Breast epithelium (tissue), 4 donors: ENCODE measurements at regions not wholly inside any gene's neighbourhood (a gene's known extent, or its start where the extent isn't known, plus 50 kb on each side); places are given as distances from the start of the nearest gene placed in this dataset.

Experiments
- DNase-seq, 2 donors: peaks; one replicate each; pipeline ENCODE4 v3.0.0-alpha.2; 2019; ENCODE audit warnings: low spot score in 2 of 2
- H3K27ac ChIP-seq, 2 donors: fragments of 200-600 bp; sonication (generic) in 1 of 2; one replicate each; pipeline ENCODE4 v1.5.1; 2016 to 2019; ENCODE audit warnings: mild to moderate bottlenecking in 1 of 2
- H3K27me3 ChIP-seq, 2 donors: fragments of 200-600 bp; sonication (generic) in 1 of 2; one replicate each; pipeline versions ENCODE4 v1.5.1 to v1.6.0; 2017 to 2019; ENCODE audit warnings: control low read depth in 1 of 2, mild to moderate bottlenecking in 1 of 2
- H3K36me3 ChIP-seq: fragments of 200-600 bp; one replicate; pipeline ENCODE4 v1.5.1; 2019
- H3K4me1 ChIP-seq, 2 donors: fragments of 200-600 bp; sonication (generic); one replicate each; pipeline ENCODE4 v1.5.1; 2016 to 2019; ENCODE audit warnings: control low read depth in 1 of 2
- H3K4me3 ChIP-seq, 3 donors: fragments of 200-600 bp; sonication (generic); 1 replicate in 2 of 3; 2 replicates in 1 of 3; pipeline ENCODE4 v1.5.1; 2016 to 2019; ENCODE audit warnings: mild to moderate bottlenecking in 3 of 3, moderate library complexity in 2 of 3
- H3K9me3 ChIP-seq, 2 donors: fragments of 200-600 bp; sonication (generic) in 1 of 2; one replicate each; pipeline ENCODE4 v1.5.1; 2016 to 2019; ENCODE audit warnings: control low read depth in 1 of 2
- POLR2A ChIP-seq: fragments of 450-650 bp; IDR thresholded peaks from one replicate; pipeline ENCODE4 v1.6.1; 2016; ENCODE audit warnings: antibody characterized with exemption, mild to moderate bottlenecking, moderate library complexity
- POLR2AphosphoS5 ChIP-seq, 3 donors: sonication (generic); formaldehyde crosslinking; IDR thresholded peaks; one replicate each; pipeline ENCODE4 v1.6.1; 2017; ENCODE audit warnings: antibody characterized with exemption in 3 of 3
- intact Hi-C: fragments of 100-400 bp; cut with DNase I; formaldehyde crosslinking; loops from one replicate; pipeline ENCODE4 v1.15.1; 2023; ENCODE audit warnings: low total_unique reads
- TF ChIP-seq, protein P1 (sequence below), 3 donors: fragments of 450-650 bp; IDR thresholded peaks; one replicate each; pipeline ENCODE4 v1.5.1; 2016 to 2017; ENCODE audit warnings: antibody characterized with exemption in 3 of 3, mild to moderate bottlenecking in 3 of 3, moderate library complexity in 3 of 3

DNA sequence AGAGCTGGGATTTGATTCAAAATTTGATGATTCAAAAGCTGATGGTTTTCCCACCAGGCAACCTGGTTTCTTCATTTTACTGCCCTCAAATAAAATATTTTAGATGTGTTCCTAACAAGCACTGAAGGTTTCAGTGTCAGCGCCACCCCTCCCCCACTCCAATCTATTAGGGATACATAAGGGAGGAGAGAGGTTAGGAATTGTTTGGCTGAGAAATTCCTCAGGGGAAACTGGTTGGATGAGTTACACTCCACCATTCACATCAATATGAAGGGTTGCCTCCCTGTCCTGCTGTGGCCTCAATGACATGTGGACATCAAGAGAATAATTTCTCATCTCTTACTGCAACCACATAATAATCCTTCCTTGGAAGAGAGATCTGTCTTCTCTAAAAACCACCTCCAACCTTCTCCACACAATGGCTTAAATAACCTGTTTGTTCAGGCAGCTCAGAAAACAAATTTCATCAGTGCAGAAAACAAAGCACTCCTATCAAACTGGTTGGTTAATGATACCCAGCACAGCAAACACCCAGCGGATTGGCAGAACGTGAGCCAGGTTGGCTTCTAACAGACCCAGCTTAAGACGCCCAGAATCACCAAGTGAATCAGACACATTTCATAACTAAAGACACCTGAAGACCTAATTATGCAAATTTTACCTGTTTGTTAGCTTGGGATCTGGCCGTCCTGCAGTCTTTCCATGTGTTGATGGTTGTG lies 136.0 kb upstream of the SGK1 start:
- Histone ChIP-seq H3K4me1 (no peaks in the 10 kb centered on the region), H3K36me3 (no peaks in the 10 kb centered on the region), H3K4me3 (no peak overlapping the region), H3K27me3 (no peaks in the 10 kb centered on the region), H3K27ac (no peak overlapping the region), H3K9me3 (no peaks in the 10 kb centered on the region)
- no peak for DNase-seq
- TF ChIP-seq POLR2A (no peak), POLR2AphosphoS5 (IDR thresholded peaks at IDR 0.05) (no peak)
- TF ChIP-seq, protein P1, sequence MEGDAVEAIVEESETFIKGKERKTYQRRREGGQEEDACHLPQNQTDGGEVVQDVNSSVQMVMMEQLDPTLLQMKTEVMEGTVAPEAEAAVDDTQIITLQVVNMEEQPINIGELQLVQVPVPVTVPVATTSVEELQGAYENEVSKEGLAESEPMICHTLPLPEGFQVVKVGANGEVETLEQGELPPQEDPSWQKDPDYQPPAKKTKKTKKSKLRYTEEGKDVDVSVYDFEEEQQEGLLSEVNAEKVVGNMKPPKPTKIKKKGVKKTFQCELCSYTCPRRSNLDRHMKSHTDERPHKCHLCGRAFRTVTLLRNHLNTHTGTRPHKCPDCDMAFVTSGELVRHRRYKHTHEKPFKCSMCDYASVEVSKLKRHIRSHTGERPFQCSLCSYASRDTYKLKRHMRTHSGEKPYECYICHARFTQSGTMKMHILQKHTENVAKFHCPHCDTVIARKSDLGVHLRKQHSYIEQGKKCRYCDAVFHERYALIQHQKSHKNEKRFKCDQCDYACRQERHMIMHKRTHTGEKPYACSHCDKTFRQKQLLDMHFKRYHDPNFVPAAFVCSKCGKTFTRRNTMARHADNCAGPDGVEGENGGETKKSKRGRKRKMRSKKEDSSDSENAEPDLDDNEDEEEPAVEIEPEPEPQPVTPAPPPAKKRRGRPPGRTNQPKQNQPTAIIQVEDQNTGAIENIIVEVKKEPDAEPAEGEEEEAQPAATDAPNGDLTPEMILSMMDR (IDR thresholded peaks at IDR 0.05) = no peak
- intact Hi-C loops = no loop called here

DNA sequence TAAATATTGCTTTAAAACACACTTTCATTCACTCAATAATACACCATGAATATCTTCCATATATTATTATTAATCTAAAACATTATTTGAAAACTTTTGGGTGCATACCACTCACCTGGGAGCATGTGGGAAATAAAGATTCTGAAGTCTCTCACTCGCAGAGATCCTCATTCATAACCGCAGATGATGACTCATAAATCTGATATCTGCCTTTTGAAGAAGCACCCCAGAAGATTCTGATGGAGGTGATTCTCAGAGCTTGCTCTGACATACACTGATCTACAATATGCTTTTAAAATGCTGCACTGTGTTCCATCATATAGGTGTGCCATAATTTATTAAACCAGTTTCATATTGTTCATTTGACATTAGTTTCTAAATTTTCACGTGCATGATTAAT lies 135.0 kb upstream of the SGK1 start:
- no peaks in the 10 kb centered on the region for H3K9me3 ChIP-seq
- no peak for DNase-seq
- no peaks in the 10 kb centered on the region for H3K4me1 ChIP-seq
- H3K36me3 ChIP-seq = no peaks in the 10 kb centered on the region
- no peak overlapping the region for H3K27ac ChIP-seq
- TF ChIP-seq POLR2A (no peak), POLR2AphosphoS5 (IDR thresholded peaks at IDR 0.05) (no peak)
- TF ChIP-seq, protein P1 (IDR thresholded peaks at IDR 0.05) = no peak
- H3K27me3 ChIP-seq = no peaks in the 10 kb centered on the region
- no peak overlapping the region for H3K4me3 ChIP-seq
- intact Hi-C loops = no loop called here

DNA sequence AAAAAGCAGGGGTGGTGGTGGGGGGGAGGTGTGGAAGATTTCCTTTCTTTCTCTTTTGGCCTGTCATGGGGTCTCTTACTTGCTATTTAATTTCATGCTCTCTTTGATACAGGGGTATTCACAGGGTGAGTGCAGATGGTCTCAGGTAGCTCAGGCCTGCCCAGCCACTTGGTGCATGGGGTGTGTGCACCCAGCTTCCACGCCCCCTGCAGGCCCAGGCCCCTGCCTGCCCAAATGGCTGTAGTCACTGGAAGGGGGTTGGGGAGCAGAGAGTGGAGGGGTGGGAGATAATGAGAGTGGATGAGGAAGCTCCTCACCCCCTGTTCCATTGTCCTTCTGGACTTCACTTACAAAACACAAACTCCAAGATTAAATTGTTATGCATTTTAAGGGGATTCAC lies 133.6 kb upstream of the SGK1 start:
- no peak for TF ChIP-seq POLR2AphosphoS5 (IDR thresholded peaks at IDR 0.05)
- no peak for DNase-seq
- no peaks in the 10 kb centered on the region for H3K4me1 ChIP-seq
- no peaks in the 10 kb centered on the region for H3K9me3 ChIP-seq
- no peak overlapping the region for H3K4me3 ChIP-seq
- intact Hi-C loops = no loop called here
- no peak overlapping the region for H3K27ac ChIP-seq
- H3K27me3 ChIP-seq = no peaks in the 10 kb centered on the region
- no peaks in the 10 kb centered on the region for H3K36me3 ChIP-seq

DNA sequence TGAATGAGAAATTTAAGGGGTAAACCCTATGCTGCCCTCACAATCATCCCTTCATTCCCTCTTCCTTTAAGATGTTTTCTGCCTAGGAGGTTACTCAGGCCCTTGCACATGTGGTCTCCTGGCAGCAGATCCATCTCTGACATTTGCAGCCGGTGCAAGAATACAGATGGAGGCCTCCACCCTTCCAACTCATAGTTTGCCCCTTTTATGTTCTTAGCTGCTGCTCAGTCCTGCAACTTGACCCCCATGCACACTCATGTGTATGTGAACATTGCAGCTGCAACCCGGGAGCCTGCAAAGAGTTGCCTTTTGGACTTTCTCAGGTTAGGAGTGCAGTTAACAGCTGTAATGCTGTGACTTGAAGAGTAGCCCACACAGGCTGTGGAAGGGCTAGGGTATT lies 131.9 kb upstream of the SGK1 start:
- no peaks in the 10 kb centered on the region for H3K27me3 ChIP-seq
- H3K4me3 ChIP-seq = no peak overlapping the region
- no peak for DNase-seq
- H3K27ac ChIP-seq = no peak overlapping the region
- H3K36me3 ChIP-seq = no peaks in the 10 kb centered on the region
- TF ChIP-seq, protein P1 (IDR thresholded peaks at IDR 0.05) = no peak
- TF ChIP-seq POLR2A = no peak
- TF ChIP-seq POLR2AphosphoS5 (IDR thresholded peaks at IDR 0.05) = no peak
- no peaks in the 10 kb centered on the region for H3K4me1 ChIP-seq
- intact Hi-C loops = no loop called here
- no peaks in the 10 kb centered on the region for H3K9me3 ChIP-seq

DNA sequence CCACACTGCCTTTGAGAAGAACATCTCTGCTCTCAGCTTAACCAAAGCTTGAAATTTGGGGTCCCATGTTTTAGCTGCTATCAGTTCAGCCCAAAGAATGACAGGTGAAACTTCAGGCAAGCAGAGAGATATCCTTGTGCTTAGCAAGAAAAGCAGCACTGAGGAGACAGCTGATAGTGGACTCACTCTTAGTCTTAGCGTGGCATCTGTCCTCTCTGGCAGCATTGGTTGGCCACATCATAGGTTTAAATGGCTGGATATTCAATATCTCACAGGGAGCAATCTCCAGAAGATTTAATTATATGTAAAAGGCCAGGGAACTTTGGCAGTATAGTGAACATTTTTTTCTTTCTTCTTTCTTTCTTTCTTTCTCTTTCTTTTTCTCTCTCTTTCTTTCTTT lies 131.1 kb upstream of the SGK1 start:
- intact Hi-C loops = no loop called here
- TF ChIP-seq POLR2A = no peak
- no peak for TF ChIP-seq POLR2AphosphoS5 (IDR thresholded peaks at IDR 0.05)
- TF ChIP-seq, protein P1 (IDR thresholded peaks at IDR 0.05) = no peak
- H3K4me3 ChIP-seq = no peak overlapping the region

More for the DNA sequence above, 131.1 kb upstream of the SGK1 start:
- Histone ChIP-seq H3K36me3 (no peaks in the 10 kb centered on the region), H3K9me3 (no peaks in the 10 kb centered on the region), H3K27ac (no peak overlapping the region), H3K27me3 (no peaks in the 10 kb centered on the region), H3K4me1 (no peaks in the 10 kb centered on the region)
- DNase-seq = no peak
